ENCODE measurements at regions not wholly inside any gene's neighbourhood (a gene's known extent, or its start where the extent isn't known, plus 50 kb on each side); places are given as distances from the start of the nearest gene placed in this dataset.
"Not testable (repeated sequence)": the region's sequence is repeated elsewhere in the genome, so short reads cannot be mapped to it uniquely, and the experiment has no call there.

DNA sequence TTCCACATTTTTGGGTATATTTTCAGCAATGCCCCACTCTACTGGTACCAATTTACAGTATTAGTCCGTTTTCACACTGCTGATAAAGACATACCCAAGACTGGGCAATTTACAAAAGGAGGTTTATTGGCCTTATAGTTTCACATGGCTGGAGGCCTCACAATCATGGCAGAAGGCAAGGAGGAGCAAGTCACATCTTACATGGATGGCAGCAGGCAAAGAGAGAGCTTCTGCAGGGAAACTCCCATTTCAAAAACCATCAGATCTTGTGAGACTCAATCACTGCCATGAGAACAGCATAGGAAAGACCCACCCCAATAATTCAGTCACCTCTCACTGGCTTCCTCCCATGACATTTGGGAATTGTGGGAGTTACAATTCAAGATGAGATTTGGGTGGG lies 722.9 kb downstream of the NTRK3 start:
- DNase-seq (ENCODE audit: low read depth), result not testable (repeated sequence)

DNA sequence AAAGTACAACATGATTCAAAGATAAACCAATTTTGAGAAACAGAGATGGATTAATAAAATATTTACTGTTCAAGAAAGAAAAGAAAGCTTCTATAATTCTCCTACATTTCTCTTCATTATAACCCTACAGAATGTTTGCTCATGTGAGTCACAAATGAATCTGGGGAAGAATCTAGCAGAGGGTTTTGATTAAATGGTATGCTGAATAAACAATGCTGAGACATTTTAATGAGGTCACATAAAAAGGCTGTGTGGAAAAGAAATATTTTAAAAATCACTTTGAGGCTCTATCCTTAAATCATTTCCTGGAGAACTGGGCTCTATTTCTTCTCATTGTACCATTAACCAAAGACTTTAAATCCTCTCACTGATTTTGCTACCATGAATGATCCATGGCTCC lies 727.7 kb downstream of the NTRK3 start:
- no peak for DNase-seq (ENCODE audit: low read depth)

DNA sequence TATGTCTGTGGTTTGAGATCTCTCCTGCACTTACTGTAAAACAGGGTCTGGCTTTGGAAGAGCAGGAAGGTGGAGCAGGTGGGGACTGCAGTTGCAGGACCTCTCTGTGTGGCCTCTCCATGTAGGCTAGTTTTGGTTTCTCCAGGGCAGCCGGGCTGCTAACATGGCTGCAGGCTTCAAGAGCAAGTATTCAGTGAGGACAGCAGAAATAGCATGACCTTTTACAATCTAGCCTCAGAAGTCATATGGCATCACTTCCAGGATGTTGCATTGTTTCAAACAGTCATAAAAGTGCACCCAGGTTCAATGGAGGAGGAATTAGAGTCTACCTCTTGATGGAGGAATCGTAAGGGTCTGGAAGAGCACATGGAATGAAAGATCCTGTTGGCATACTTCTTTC lies 728.7 kb downstream of the NTRK3 start:
- DNase-seq (ENCODE audit: low read depth), result no peak

DNA sequence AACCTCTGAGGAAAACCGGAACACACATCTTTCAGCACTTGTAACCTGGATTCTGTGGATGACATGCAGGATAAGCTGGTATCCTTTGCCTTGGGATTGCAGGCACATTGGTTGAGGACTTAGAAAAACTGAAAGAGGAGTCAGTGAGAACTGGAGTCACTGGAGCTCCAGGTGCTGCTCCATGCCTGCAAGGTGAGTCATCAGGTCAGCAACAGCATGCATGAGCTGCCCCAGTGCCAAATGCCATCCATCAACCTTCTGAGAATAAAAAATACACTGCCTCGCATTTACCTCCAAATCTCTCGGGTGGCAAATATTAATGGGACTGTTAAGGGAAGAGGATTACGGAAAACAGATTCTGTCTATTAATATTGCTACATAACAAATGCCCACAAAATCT lies 729.1 kb downstream of the NTRK3 start:
- DNase-seq (ENCODE audit: low read depth), result no peak

DNA sequence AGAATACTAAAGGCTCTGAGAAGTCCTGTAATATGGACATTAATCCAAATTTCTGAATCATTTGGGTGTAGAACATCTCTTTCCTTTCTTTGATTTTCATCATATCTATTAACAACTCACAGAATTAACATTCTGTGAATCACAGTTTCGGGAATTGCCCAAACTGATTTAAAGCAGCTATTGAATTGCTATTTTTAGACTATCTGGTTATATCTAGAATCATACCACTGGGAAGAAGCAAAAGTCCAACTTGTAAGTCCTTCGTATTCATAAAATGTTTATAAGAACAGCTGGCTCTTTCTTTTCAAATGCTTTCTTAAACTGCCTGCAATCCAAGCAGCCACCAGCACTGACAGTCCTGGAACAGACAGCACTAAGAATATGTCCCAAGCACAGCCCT lies 733.0 kb downstream of the NTRK3 start:
- no peak for DNase-seq (ENCODE audit: low read depth)

DNA sequence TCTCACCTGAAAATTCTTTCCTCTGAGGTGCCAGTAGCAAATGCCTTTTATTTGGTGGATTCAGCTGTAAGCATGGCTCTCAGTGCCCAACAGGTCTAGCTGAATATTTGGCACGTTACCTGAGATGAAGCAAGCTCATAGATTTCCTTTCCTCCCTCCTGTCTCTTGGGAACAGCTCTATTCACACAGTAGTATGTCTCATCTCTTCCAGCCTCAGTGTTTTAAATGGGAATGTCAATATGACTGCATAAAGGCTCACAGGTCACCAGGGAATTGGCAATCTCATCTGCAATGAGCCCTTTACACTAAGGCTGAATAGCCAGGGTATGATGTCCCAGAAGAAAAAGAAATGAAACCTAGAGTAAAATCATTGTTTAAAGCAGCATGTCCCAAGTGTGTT lies 733.5 kb downstream of the NTRK3 start:
- no peak for DNase-seq (ENCODE audit: low read depth)

DNA sequence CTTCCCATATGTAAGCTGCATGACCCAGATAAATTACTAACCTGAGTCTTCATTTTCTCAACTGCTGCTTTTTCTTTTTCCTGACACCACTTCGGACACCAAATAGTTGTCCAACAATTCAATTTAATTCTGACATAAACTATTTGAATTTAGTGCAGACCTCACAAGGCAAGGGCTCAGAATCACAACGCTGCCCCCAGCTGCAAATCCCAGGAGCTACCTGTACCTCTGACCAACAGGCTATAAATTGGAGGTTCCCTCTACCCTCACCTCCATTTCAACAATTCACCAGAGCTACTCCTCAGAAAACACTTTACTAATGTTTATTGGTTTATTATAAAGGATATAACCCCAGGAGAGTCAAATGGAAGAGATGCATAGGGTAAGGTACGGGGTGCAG lies 737.6 kb downstream of the NTRK3 start:
- no peak for DNase-seq (ENCODE audit: low read depth)

DNA sequence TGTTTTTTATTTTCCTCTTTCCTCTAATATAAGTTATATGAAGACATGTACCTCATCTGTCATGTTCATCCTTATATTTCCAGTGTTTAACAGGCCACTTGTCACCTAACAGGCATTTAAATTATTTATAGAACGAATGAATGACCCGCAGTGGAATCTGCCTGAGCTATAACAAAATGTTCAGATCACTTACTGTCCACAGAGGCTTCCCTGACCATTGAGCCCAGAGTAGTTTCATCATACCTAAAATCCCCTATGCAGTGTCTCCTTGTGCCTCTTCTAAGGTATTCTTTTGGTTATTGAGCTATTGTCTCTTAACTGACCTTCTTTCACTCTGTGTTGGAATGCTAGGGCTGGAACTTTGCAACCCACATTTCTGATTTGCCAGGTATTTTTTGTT lies 748.5 kb downstream of the NTRK3 start:
- no peak for DNase-seq (ENCODE audit: low read depth)

DNA sequence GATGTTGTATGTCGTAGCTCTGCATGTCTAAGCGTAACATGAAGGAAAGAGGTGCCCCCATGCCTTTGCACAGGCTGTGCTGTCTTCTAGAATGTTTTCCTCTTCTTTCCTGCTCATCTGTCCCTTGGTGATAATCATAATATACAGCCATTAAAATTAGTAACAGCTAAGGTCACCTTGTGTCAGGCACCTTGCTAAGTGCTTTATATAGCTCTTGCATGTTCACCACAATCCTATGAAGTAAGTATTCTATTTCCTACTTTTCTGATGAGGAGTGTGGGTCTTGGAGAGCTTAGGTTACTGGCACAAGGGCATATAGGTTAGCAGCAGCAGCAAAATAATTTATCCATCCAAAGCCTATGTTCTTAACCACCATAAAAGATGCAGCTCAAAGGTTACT lies 754.4 kb downstream of the NTRK3 start:
- DNase-seq (ENCODE audit: low read depth), result no peak

DNA sequence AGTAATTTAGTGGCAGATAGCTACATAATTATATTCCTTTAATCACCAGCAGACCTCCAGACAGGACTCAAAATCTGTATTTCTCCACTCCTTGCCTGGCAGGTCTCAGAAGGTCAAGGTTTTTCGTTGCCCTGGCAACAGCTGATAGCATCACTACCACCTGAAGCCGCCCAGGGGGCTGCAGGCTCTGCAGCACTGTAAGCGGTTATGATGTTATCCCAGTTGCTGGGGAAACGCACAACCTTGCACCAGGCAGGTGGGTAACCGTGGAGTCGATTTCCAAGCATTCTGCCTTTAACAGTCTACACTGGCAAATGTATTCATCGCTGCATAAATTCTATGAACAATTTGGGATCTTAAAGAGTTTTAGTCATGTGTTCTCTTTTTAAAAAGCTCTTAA lies 756.3 kb downstream of the NTRK3 start:
- DNase-seq (ENCODE audit: low read depth), result no peak

DNA sequence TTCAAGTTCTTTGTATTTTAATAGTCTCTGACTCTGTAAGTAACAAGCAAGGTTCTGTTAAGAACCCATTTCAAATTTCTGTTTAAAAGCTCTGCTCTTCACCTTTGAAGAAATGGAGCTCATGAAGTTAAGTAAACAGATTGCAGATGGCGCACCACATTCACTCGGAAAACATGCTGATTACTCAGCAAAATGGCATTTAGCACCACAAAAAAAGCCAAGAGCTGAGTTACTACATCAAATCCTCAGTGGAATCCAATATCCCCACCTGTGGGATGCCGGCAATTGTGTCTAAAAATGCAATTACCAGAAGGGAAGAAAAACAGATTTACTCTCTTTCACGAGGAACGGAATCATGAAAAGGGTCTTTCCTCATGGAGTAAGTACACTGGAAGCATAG lies 758.0 kb downstream of the NTRK3 start:
- peak; percentile 86 for DNase-seq (ENCODE audit: low read depth)

DNA sequence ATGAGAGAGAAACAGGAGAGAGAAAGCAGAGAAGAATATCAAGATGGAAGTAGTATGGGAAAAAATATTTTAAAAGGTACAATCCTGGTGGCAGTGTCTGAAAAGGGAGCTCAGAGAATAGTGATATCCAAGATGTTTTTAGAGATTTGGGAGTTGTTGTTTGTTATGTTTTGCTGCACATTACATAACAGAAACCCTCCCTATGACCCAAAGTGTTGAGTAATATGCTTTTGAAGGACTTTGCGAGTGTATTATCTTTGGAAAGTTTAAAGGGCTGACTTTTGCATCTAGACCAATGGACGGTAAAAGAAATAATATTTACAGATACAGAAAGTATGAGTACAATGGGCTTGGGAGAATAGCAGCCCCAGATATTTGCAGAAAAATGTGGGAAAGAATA lies 759.7 kb downstream of the NTRK3 start:
- DNase-seq (ENCODE audit: low read depth), result no peak

DNA sequence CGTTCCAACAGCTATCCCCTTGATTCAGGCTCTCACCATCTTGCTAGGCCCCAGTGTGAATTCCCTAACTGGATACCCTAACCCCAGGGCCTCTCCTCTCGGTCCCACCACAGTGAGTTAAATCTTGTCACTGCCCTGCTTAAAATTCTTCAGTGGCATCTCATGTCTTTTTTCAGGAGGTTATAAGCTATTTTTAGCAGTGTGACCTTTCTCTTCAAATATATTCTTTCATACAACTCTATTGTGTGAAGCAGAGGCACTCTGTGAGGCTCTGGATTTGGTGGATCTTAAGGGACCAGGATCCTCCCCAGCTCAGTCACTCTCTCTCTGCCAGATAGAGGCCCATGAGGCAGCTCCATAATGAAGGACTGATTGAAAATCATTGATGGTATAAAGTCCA lies 760.4 kb downstream of the NTRK3 start:
- DNase-seq (ENCODE audit: low read depth), result no peak

DNA sequence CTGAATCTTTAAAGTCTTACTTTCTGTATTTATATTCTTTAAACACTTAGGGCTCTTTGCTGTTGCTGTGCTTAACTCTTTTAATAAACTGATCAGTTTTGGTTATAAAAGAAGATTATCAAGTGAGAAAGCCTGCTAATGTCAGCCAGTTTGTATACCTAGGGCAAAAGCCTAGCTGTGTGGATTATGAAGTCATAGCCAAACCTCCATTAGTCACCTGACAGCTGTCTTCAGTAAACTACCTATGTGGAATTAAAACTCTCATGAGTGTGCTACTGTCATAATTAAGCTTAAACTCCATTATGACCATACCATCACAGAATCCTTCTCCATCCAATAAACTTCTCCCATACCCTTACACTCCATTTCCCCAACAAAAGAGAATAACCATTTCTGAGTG lies 762.7 kb downstream of the NTRK3 start:
- DNase-seq (ENCODE audit: low read depth), result no peak

DNA sequence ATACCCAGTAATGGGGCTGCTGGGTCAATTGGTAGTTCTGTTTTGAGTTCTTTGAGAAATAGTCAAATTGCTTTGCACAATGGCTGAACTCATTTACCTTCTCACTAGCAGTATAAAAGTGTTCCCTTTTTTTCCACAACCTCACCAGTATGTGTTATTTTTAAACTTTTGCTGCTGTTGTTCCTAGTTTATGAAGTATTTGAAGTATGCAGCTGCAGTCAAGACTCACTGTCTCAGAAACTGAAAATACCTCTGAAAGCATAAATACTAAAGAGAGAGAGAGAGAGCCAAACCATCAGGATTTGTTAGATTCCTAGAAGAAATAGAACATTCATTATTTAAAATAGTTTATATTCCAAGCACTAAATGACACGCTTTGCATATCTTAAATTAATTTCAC lies 764.2 kb downstream of the NTRK3 start:
- no peak for DNase-seq (ENCODE audit: low read depth)

DNA sequence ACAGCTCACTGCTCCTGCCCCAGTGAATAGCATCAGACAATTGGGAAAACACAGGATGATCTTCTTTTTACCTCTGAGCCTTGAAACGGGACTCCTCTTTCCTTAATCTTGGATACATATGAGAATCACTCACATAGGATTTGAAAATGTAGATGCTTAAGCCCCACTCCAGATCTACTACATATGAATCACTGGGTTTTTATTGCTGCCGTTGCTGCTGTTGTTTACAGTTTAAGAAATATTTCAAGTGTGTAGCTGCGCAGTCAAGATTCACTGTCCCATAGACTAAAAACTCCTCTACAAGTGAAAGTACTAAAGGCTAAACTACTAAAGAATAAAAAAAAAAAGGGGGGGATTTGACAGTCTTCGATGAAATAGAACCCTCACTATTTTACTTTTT lies 765.9 kb downstream of the NTRK3 start:
- DNase-seq (ENCODE audit: low read depth), result no peak

DNA sequence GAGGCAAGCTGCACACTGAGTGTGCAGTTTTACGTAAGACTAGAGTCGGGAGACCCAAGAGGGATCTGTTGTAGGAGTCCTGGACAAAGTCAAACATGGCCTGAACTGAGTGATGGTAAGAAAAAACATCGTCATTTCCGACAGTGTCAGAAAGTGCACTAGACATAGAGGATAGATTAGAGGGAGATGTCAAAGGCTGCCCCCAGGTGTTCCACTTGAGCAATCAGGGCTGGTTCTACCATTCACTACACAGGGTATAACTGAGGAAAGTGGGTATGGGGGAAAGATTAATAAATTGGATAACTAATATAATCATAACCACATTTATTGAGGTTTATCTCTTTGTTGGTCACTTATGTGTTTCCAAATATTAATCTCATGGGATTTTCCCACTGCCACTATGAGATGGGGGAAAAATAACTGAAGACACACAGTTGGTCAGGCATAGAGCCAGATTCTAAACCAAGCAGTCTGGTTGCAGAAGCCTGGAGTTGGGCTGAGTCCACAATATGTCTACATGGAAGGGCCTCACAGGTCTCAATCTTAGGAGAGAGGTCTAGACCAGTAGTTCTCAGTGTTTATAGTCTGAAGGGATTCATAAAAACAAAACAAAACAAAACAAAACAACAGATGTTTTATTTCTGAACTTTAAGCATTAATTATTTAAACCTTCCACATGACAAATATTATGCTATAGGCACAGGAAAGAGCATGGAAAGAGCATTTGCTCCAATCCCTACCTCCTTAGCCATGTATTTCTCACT lies 766.5 kb downstream of the NTRK3 start:
- DNase-seq (ENCODE audit: low read depth), result no peak

DNA sequence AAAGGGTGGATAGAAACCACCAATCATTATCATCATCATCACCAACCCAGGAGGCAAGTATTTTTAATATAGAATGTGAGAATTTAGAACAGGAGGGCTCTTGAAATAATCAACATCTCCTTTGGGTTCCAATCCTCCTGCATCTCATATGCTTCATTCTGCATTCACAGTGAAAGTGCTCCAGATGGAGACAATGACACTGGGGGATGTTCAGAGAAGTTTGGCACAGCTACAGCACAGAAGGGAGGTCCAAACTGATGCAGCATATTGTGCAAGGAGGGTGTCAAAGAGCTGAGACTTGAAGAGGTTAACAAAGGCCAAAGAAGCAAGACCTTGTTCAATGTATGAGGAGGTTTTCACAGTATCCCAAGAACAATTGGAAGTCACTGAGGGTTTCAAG lies 767.1 kb downstream of the NTRK3 start:
- DNase-seq (ENCODE audit: low read depth), result no peak

DNA sequence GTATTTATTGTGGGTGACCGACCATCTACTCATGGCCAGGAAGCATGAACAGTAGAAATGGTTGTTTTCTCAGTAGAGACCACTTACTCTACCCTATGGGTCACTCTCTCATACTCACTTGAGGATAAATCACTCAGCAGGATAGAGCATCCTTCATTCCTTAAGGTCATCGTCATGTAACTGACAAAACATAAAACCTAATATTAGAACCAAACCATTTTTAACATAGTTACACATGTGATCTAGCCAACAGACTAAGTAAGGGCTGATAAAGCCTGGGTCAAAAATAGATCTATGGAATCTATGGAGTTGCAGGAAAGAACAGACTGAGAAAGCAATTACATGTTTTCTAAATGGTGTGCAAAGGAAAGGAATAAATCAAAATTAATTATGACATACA lies 769.1 kb downstream of the NTRK3 start:
- DNase-seq (ENCODE audit: low read depth), result no peak

DNA sequence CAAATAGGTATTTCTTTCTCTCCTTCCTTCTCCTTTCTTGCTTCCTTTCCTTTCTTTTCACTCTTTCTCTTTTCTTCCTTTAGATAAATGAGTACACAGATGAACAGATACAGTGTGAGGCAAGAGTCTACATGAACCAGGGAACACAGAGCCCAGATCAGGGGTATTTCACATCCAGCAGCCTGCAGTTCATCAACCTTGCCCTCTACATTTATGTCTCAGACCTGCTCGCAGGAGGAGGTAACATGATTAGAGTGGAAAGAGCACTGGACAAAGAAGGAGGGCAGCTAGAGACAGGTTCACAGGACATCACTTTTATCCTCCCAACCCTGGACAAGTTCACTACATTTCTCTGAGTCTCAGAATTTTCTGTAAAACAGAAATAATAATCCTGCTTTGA lies 773.1 kb downstream of the NTRK3 start:
- no peak for DNase-seq (ENCODE audit: low read depth)

DNA sequence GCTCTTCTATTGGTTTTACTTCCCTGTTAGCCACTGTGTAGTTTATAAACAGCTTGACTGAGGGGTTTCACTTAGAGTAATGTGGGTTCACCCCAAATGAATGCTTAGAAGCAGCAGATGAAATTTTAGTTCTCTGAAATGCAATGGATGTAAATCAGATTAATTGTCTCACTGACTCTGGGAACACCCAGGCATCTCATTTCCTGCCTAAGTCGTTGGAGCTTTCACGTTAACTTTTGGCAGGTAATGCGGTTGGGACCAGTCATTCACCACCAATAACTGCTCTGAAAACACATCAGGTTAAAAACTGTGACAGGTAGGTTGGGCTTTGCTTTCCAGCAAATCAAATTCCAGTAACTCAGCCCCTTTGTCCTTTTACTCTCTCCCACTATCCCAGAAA lies 775.4 kb downstream of the NTRK3 start:
- no peak for DNase-seq (ENCODE audit: low read depth)

DNA sequence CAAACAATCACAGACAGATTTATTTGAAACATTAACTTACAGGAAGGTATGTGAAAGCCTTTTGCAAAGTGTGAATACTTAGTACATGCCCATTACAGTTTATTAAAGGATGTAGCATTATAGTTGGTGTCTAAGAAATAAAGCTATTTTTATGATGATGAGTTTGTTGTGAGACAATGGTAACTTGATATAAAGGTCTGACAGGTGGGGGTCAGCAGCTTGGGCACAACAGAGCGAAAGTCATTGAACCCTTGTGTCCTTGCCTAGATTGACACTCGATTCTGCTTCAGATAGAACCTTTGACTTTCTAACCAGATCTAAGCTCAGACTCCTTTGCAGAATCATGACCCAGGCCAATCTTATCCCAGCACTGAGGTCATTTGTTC lies 777.9 kb downstream of the NTRK3 start:
- DNase-seq (ENCODE audit: low read depth), result no peak

DNA sequence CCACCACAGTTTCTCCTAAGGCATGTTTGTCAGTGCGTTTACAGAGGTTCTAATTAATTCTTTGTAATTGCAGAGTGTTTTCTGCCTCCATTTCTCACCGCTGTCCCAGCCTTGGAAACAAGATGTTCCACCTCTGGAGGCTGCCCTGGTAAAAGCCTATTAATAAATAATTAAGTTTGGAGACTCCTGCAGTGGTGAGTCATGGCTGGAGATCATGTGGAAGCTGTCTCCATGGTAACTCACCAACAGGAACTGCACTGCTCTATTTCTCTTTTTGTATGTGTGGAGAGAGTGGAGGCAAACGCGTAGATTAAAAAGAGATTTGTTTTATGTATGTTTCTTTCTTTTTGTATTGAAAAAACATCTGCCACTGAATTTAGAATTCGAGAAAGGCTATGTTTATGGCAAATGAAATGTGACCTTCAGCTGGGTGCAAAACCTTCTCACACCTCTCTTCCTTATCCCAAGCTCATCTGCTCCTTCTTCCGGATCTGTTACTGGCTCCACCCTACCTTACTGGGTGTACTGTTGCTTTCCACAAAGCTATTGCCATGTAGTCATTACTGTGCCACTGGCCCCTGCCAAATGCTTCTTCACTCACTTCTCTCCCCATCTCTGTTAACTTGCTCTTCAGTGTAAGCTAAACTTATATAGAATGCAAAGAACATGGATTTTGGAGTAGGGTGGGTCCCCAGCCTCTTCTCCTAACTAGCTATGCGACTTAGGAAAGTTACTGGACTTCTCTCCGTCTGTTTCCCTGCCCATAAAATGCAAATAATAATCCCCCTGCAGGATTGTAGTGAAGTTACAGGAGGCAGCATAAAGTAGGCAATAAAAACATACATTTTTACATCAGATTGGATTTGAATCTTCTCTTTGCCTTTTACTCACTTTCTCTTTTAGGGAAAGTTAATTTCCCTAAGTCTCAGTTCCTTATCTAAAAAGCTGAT lies 778.5 kb downstream of the NTRK3 start:
- DNase-seq (ENCODE audit: low read depth), result peak; percentile 30

DNA sequence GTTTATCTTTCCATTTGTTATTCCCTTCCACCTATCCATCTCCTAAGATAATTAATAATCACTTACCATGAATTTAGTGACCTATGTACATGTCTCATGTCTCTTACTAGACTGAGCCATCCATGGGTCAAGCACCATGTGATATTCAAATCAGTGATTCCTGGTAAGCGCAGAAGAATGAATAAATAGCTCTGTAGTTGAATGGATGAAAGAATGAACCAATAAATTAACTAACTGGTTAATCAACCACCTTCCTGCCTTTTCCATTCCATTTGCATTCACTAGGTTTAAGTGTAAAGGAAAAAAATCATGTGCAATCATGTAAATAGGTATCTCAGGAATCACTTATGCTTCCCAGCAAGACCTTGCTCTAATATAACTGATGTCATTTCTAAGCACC lies 779.5 kb downstream of the NTRK3 start:
- DNase-seq (ENCODE audit: low read depth), result no peak

All from HS-27A (cell line).